ENCODE measurements at regions not wholly inside any gene's neighbourhood (a gene's known extent, or its start where the extent isn't known, plus 50 kb on each side); places are given as distances from the start of the nearest gene placed in this dataset.

- Histone ChIP-seq H3K27ac (ENCODE audit: low read depth, low read length) (no peak overlapping the region), H3K4me1 (ENCODE audit: control insufficient read depth in 3 of 3, insufficient read depth in 3 of 3, low read length in 3 of 3) (no peaks in the 10 kb centered on the region), H3K4me3 (ENCODE audit: low read length in 3 of 3) (no peak overlapping the region), H3K9ac (ENCODE audit: low read depth in 1 of 3, low read length in 3 of 3) (no peak overlapping the region), H3K36me3 (ENCODE audit: control insufficient read depth in 3 of 3, insufficient read depth in 3 of 3, low read length in 3 of 3) (no peaks in the 10 kb centered on the region), H3K9me3 (ENCODE audit: control insufficient read depth in 3 of 3, low read length in 3 of 3) (no peaks in the 10 kb centered on the region), H3K27me3 (ENCODE audit: control insufficient read depth in 3 of 3, insufficient read depth in 3 of 3, low read length in 3 of 3) (no peaks in the 10 kb centered on the region)
Measured at GRCh38 chr1:82901561-82901960, 1097.4 kb downstream of the TTLL7 start.

GRCh38 chr1:82901118-82901517 is 1097.8 kb downstream of the TTLL7 start:
- Histone ChIP-seq H3K27ac (ENCODE audit: low read depth, low read length) (no peak overlapping the region), H3K9me3 (ENCODE audit: control insufficient read depth in 3 of 3, low read length in 3 of 3) (no peaks in the 10 kb centered on the region), H3K4me3 (ENCODE audit: low read length in 3 of 3) (no peak overlapping the region), H3K36me3 (ENCODE audit: control insufficient read depth in 3 of 3, insufficient read depth in 3 of 3, low read length in 3 of 3) (no peaks in the 10 kb centered on the region), H3K4me1 (ENCODE audit: control insufficient read depth in 3 of 3, insufficient read depth in 3 of 3, low read length in 3 of 3) (no peaks in the 10 kb centered on the region), H3K9ac (ENCODE audit: low read depth in 1 of 3, low read length in 3 of 3) (no peak overlapping the region), H3K27me3 (ENCODE audit: control insufficient read depth in 3 of 3, insufficient read depth in 3 of 3, low read length in 3 of 3) (no peaks in the 10 kb centered on the region)

- no peak overlapping the region for H3K4me3 ChIP-seq (ENCODE audit: low read length in 3 of 3)
- H3K9ac ChIP-seq (ENCODE audit: low read depth in 1 of 3, low read length in 3 of 3): no peak overlapping the region
- H3K27ac ChIP-seq (ENCODE audit: low read depth, low read length): no peak overlapping the region
- H3K27me3 ChIP-seq (ENCODE audit: control insufficient read depth in 3 of 3, insufficient read depth in 3 of 3, low read length in 3 of 3): no peaks in the 10 kb centered on the region
- H3K4me1 ChIP-seq (ENCODE audit: control insufficient read depth in 3 of 3, insufficient read depth in 3 of 3, low read length in 3 of 3): no peaks in the 10 kb centered on the region
- H3K36me3 ChIP-seq (ENCODE audit: control insufficient read depth in 3 of 3, insufficient read depth in 3 of 3, low read length in 3 of 3): no peaks in the 10 kb centered on the region
- H3K9me3 ChIP-seq (ENCODE audit: control insufficient read depth in 3 of 3, low read length in 3 of 3): no peaks in the 10 kb centered on the region
Measured at GRCh38 chr1:82899017-82899416, 1098.3 kb downstream of the ADGRL2 start.

GRCh38 chr1:82897549-82897948 is 1096.8 kb downstream of the ADGRL2 start:
- Histone ChIP-seq H3K27ac (ENCODE audit: low read depth, low read length) (no peak overlapping the region), H3K9me3 (ENCODE audit: control insufficient read depth in 3 of 3, low read length in 3 of 3) (no peaks in the 10 kb centered on the region), H3K36me3 (ENCODE audit: control insufficient read depth in 3 of 3, insufficient read depth in 3 of 3, low read length in 3 of 3) (no peaks in the 10 kb centered on the region), H3K4me3 (ENCODE audit: low read length in 3 of 3) (no peak overlapping the region), H3K27me3 (ENCODE audit: control insufficient read depth in 3 of 3, insufficient read depth in 3 of 3, low read length in 3 of 3) (no peaks in the 10 kb centered on the region), H3K9ac (ENCODE audit: low read depth in 1 of 3, low read length in 3 of 3) (no peak overlapping the region), H3K4me1 (ENCODE audit: control insufficient read depth in 3 of 3, insufficient read depth in 3 of 3, low read length in 3 of 3) (no peaks in the 10 kb centered on the region)

GRCh38 chr1:82896036-82896435 is 1095.3 kb downstream of the ADGRL2 start:
- Histone ChIP-seq H3K9ac (ENCODE audit: low read depth in 1 of 3, low read length in 3 of 3) (no peak overlapping the region), H3K9me3 (ENCODE audit: control insufficient read depth in 3 of 3, low read length in 3 of 3) (no peaks in the 10 kb centered on the region), H3K36me3 (ENCODE audit: control insufficient read depth in 3 of 3, insufficient read depth in 3 of 3, low read length in 3 of 3) (no peaks in the 10 kb centered on the region), H3K27me3 (ENCODE audit: control insufficient read depth in 3 of 3, insufficient read depth in 3 of 3, low read length in 3 of 3) (no peaks in the 10 kb centered on the region), H3K4me3 (ENCODE audit: low read length in 3 of 3) (no peak overlapping the region), H3K4me1 (ENCODE audit: control insufficient read depth in 3 of 3, insufficient read depth in 3 of 3, low read length in 3 of 3) (no peaks in the 10 kb centered on the region), H3K27ac (ENCODE audit: low read depth, low read length) (no peak overlapping the region)

- H3K27me3 ChIP-seq (ENCODE audit: control insufficient read depth in 3 of 3, insufficient read depth in 3 of 3, low read length in 3 of 3): no peaks in the 10 kb centered on the region
- H3K4me3 ChIP-seq (ENCODE audit: low read length in 3 of 3): no peak overlapping the region
- H3K9ac ChIP-seq (ENCODE audit: low read depth in 1 of 3, low read length in 3 of 3): no peak overlapping the region
- H3K4me1 ChIP-seq (ENCODE audit: control insufficient read depth in 3 of 3, insufficient read depth in 3 of 3, low read length in 3 of 3): no peaks in the 10 kb centered on the region
- H3K36me3 ChIP-seq (ENCODE audit: control insufficient read depth in 3 of 3, insufficient read depth in 3 of 3, low read length in 3 of 3): no peaks in the 10 kb centered on the region
- H3K9me3 ChIP-seq (ENCODE audit: control insufficient read depth in 3 of 3, low read length in 3 of 3): no peaks in the 10 kb centered on the region
- no peak overlapping the region for H3K27ac ChIP-seq (ENCODE audit: low read depth, low read length)
Measured at GRCh38 chr1:82894635-82895034, 1093.9 kb downstream of the ADGRL2 start.

- no peaks in the 10 kb centered on the region for H3K4me1 ChIP-seq (ENCODE audit: control insufficient read depth in 3 of 3, insufficient read depth in 3 of 3, low read length in 3 of 3)
- H3K9me3 ChIP-seq (ENCODE audit: control insufficient read depth in 3 of 3, low read length in 3 of 3): no peaks in the 10 kb centered on the region
- H3K4me3 ChIP-seq (ENCODE audit: low read length in 3 of 3): no peak overlapping the region
- H3K36me3 ChIP-seq (ENCODE audit: control insufficient read depth in 3 of 3, insufficient read depth in 3 of 3, low read length in 3 of 3): no peaks in the 10 kb centered on the region
- H3K27me3 ChIP-seq (ENCODE audit: control insufficient read depth in 3 of 3, insufficient read depth in 3 of 3, low read length in 3 of 3): no peaks in the 10 kb centered on the region
- H3K9ac ChIP-seq (ENCODE audit: low read depth in 1 of 3, low read length in 3 of 3): no peak overlapping the region
- H3K27ac ChIP-seq (ENCODE audit: low read depth, low read length): no peak overlapping the region
Measured at GRCh38 chr1:82893712-82894470, 1093.2 kb downstream of the ADGRL2 start.

GRCh38 chr1:82880506-82880905 is 1079.8 kb downstream of the ADGRL2 start:
- H3K27ac ChIP-seq (ENCODE audit: low read depth, low read length): no peak overlapping the region
- H3K4me3 ChIP-seq (ENCODE audit: low read length in 3 of 3): no peak overlapping the region
- H3K9me3 ChIP-seq (ENCODE audit: control insufficient read depth in 3 of 3, low read length in 3 of 3): no peaks in the 10 kb centered on the region
- no peak overlapping the region for H3K9ac ChIP-seq (ENCODE audit: low read depth in 1 of 3, low read length in 3 of 3)
- H3K27me3 ChIP-seq (ENCODE audit: control insufficient read depth in 3 of 3, insufficient read depth in 3 of 3, low read length in 3 of 3): no peaks in the 10 kb centered on the region
- no peaks in the 10 kb centered on the region for H3K4me1 ChIP-seq (ENCODE audit: control insufficient read depth in 3 of 3, insufficient read depth in 3 of 3, low read length in 3 of 3)
- no peaks in the 10 kb centered on the region for H3K36me3 ChIP-seq (ENCODE audit: control insufficient read depth in 3 of 3, insufficient read depth in 3 of 3, low read length in 3 of 3)

GRCh38 chr1:82879701-82880305 is 1079.1 kb downstream of the ADGRL2 start:
- Histone ChIP-seq H3K27ac (ENCODE audit: low read depth, low read length) (no peak overlapping the region), H3K27me3 (ENCODE audit: control insufficient read depth in 3 of 3, insufficient read depth in 3 of 3, low read length in 3 of 3) (no peaks in the 10 kb centered on the region), H3K9me3 (ENCODE audit: control insufficient read depth in 3 of 3, low read length in 3 of 3) (no peaks in the 10 kb centered on the region), H3K4me1 (ENCODE audit: control insufficient read depth in 3 of 3, insufficient read depth in 3 of 3, low read length in 3 of 3) (no peaks in the 10 kb centered on the region), H3K4me3 (ENCODE audit: low read length in 3 of 3) (no peak overlapping the region), H3K9ac (ENCODE audit: low read depth in 1 of 3, low read length in 3 of 3) (no peak overlapping the region), H3K36me3 (ENCODE audit: control insufficient read depth in 3 of 3, insufficient read depth in 3 of 3, low read length in 3 of 3) (no peaks in the 10 kb centered on the region)

- Histone ChIP-seq H3K9me3 (ENCODE audit: control insufficient read depth in 3 of 3, low read length in 3 of 3) (no peaks in the 10 kb centered on the region), H3K4me1 (ENCODE audit: control insufficient read depth in 3 of 3, insufficient read depth in 3 of 3, low read length in 3 of 3) (no peaks in the 10 kb centered on the region), H3K27me3 (ENCODE audit: control insufficient read depth in 3 of 3, insufficient read depth in 3 of 3, low read length in 3 of 3) (no peaks in the 10 kb centered on the region), H3K36me3 (ENCODE audit: control insufficient read depth in 3 of 3, insufficient read depth in 3 of 3, low read length in 3 of 3) (no peaks in the 10 kb centered on the region), H3K9ac (ENCODE audit: low read depth in 1 of 3, low read length in 3 of 3) (no peak overlapping the region), H3K4me3 (ENCODE audit: low read length in 3 of 3) (no peak overlapping the region), H3K27ac (ENCODE audit: low read depth, low read length) (no peak overlapping the region)
Measured at GRCh38 chr1:82875170-82875569, 1074.4 kb downstream of the ADGRL2 start.

Data from skeletal muscle tissue (tissue), 3 donors.